Esophagus squamous epithelium (tissue), 4 donors: ENCODE measurements at regions not wholly inside any gene's neighbourhood (a gene's known extent, or its start where the extent isn't known, plus 50 kb on each side); places are given as distances from the start of the nearest gene placed in this dataset.

ENCODE experiments used
- CTCF ChIP-seq, 6 experiments: fragments of 450-650 bp in 4 of 6; fragments of 200-600 bp in 2 of 6; sonication (generic) in 2 of 6; IDR thresholded peaks; one replicate each; pipeline ENCODE4 v1.5.1; 2016 to 2019; ENCODE audit warnings: antibody characterized with exemption in 6 of 6, mild to moderate bottlenecking in 4 of 6, moderate library complexity in 4 of 6
- POLR2A ChIP-seq, 4 donors: fragments of 450-650 bp; IDR thresholded peaks; one replicate each; pipeline ENCODE4 v1.6.1; 2017; ENCODE audit warnings: antibody characterized with exemption in 4 of 4, mild to moderate bottlenecking in 4 of 4, moderate library complexity in 3 of 4

- no peak for TF ChIP-seq CTCF (IDR thresholded peaks at IDR 0.05)
- no peak for TF ChIP-seq POLR2A (IDR thresholded peaks at IDR 0.05)
Observed at GRCh38 chr18:61742565-61743429, 150.0 kb downstream of the RNF152 start.
